ENCODE measurements at regions not wholly inside any gene's neighbourhood (a gene's known extent, or its start where the extent isn't known, plus 50 kb on each side); places are given as distances from the start of the nearest gene placed in this dataset.

DNA sequence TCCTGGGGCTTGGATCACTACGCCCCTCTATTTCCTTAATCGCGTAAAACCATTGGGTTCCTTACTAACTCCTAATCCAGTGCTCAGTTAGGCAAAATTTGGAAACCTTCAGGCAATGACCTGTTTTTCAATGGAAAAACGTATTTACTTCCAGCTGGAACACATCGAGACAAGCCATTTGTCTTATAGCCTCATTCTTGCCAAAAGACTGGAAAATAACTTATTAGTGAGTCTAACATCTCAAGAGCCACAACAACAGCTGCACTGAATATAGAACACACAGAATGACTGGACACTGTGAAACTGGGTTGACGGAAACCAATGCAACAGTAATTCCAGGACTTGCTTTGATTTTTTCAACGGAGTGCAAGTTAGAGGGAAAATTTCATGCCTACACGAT is 125.2 kb upstream of the MAP3K7 start:
- H2BK15ac ChIP-seq (ENCODE audit: low read length) = 0 out of 2 replicates have a peak overlapping the region, but pooled peaks have one; percentile 6
- no peak overlapping the region for H3K23ac ChIP-seq (ENCODE audit: insufficient read length)
- H2AK5ac ChIP-seq (ENCODE audit: low read depth, low read length) = no peak overlapping the region
- no peak overlapping the region for H2AFZ ChIP-seq (ENCODE audit: low read length)
- H4K8ac ChIP-seq (ENCODE audit: extremely low read depth, insufficient read depth, low read length) = no peak overlapping the region
- no peak overlapping the region for H3K9ac ChIP-seq (replicated peaks in 1 of 4; ENCODE audit: extremely low read depth in 1 of 4, low read depth in 3 of 4, low read length in 3 of 4)
- no peak overlapping the region for H3K27ac ChIP-seq (ENCODE audit: low read depth, low read length)
- 0 out of 2 replicates have a peak overlapping the region, but pooled peaks have one; percentile 5 for H2BK12ac ChIP-seq (ENCODE audit: low read depth, low read length)
- no peak overlapping the region for H3K4me2 ChIP-seq (ENCODE audit: insufficient read depth in 1 of 2, low read depth in 2 of 2, low read length in 2 of 2)
- H4K20me1 ChIP-seq (replicated peaks in 1 of 2; ENCODE audit: control insufficient read depth in 1 of 2, insufficient read depth in 2 of 2, low read length in 2 of 2) = no peaks in the 10 kb centered on the region
- no peak overlapping the region for H2BK20ac ChIP-seq (ENCODE audit: low read length)
- H4K5ac ChIP-seq (ENCODE audit: insufficient read length, low read depth, low read length) = no peak overlapping the region
- no peaks in the 10 kb centered on the region for H3K9me3 ChIP-seq (ENCODE audit: insufficient read depth in 2 of 2, low read depth in 1 of 2, low read length in 1 of 2)
- no peak for DNase-seq (ENCODE audit: low read depth in 1 of 2, low spot score in 2 of 2)
- no peak overlapping the region for H3K4me3 ChIP-seq (ENCODE audit: extremely low read depth in 1 of 4, insufficient read depth in 2 of 4, low read depth in 3 of 4, low read length in 4 of 4)
- H3K23me2 ChIP-seq (ENCODE audit: low read depth, low read length) = no peaks in the 10 kb centered on the region
- CTCF ChIA-PET (ENCODE audit: partially characterized antibody) = no interaction called here
- no peak overlapping the region for H4K91ac ChIP-seq (replicated peaks; ENCODE audit: insufficient read length, low read length)
- no peak overlapping the region for H2BK5ac ChIP-seq (ENCODE audit: low read depth, low read length)
- no peaks in the 10 kb centered on the region for H3K79me2 ChIP-seq (ENCODE audit: control insufficient read depth in 1 of 2, insufficient read depth in 2 of 2, low read length in 2 of 2)
- no peak overlapping the region for H2BK120ac ChIP-seq (replicated peaks; ENCODE audit: low read depth, low read length)
- 89% methylated on average over 8 of the region's 8 CpGs; no CpG with 5 or more reads in 1 of the 2 experiments for WGBS, 2 experiments (ENCODE audit: extremely low coverage in 1 of 2, insufficient coverage in 1 of 2, insufficient read length in 1 of 2, insufficient replicate concordance in 2 of 2, low coverage in 1 of 2, low lambda C conversion rate in 2 of 2, missing lambda C conversion rate in 1 of 2)
- no peaks in the 10 kb centered on the region for H3K27me3 ChIP-seq (replicated peaks in 1 of 4; ENCODE audit: control insufficient read depth in 3 of 4, extremely low read depth in 1 of 4, insufficient read depth in 3 of 4, low read length in 3 of 4)
- no peaks in the 10 kb centered on the region for H3K4me1 ChIP-seq (replicated peaks in 1 of 4; ENCODE audit: control insufficient read depth in 3 of 4, insufficient read depth in 4 of 4, low read length in 3 of 4)
- no peaks in the 10 kb centered on the region for H3K36me3 ChIP-seq (ENCODE audit: control insufficient read depth in 2 of 4, insufficient read depth in 4 of 4, low read length in 3 of 4)
- POLR2A ChIA-PET (ENCODE audit: partially characterized antibody) = no interaction called here
- no peak overlapping the region for H3K18ac ChIP-seq (ENCODE audit: extremely low read depth, low read length)
- H3K56ac ChIP-seq (replicated peaks; ENCODE audit: insufficient read length, low read depth, low read length) = no peak overlapping the region
- H3K4ac ChIP-seq (replicated peaks; ENCODE audit: insufficient read length, low read depth, low read length) = no peak overlapping the region
- H3K79me1 ChIP-seq (ENCODE audit: low read depth, low read length) = no peaks in the 10 kb centered on the region
- no peak for FAIRE-seq
- no peak overlapping the region for H3K14ac ChIP-seq (ENCODE audit: insufficient read length)
- TF ChIP-seq, protein P1, sequence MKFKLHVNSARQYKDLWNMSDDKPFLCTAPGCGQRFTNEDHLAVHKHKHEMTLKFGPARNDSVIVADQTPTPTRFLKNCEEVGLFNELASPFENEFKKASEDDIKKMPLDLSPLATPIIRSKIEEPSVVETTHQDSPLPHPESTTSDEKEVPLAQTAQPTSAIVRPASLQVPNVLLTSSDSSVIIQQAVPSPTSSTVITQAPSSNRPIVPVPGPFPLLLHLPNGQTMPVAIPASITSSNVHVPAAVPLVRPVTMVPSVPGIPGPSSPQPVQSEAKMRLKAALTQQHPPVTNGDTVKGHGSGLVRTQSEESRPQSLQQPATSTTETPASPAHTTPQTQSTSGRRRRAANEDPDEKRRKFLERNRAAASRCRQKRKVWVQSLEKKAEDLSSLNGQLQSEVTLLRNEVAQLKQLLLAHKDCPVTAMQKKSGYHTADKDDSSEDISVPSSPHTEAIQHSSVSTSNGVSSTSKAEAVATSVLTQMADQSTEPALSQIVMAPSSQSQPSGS (IDR thresholded peaks at IDR 0.05; ENCODE audit: low read length) = no peak
- TF ChIP-seq RNF2 (IDR thresholded peaks at IDR 0.05; ENCODE audit: borderline replicate concordance, low read depth, low read length, missing control alignments, poor library complexity, severe bottlenecking) (no peak), SRF (IDR thresholded peaks at IDR 0.05; ENCODE audit: low read depth, low read length) (no peak)

Measured in H1 (cell line).